Keratinocyte (primary cell): ENCODE measurements at regions not wholly inside any gene's neighbourhood (a gene's known extent, or its start where the extent isn't known, plus 50 kb on each side); places are given as distances from the start of the nearest gene placed in this dataset.

Source experiments
- DNase-seq: peaks from one replicate; pipeline ENCODE4 v3.0.0-alpha.2; 2011; ENCODE audit warnings: low read depth, missing footprints, low spot score
- FAIRE-seq: peaks from 2 replicates; lab custom pipeline; 2011; peaks lifted over from hg19 to GRCh38; lab: Jason Lieb, UNC
- H2AFZ ChIP-seq: 2 replicates; pipeline ENCODE4 v1.6.0; 2012; ENCODE audit warnings: low read length, control low read depth, inconsistent platforms; ENCODE audit not compliant: control insufficient read depth
- H3K27ac ChIP-seq: 2 replicates; pipeline ENCODE4 v1.5.1; 2011; ENCODE audit warnings: low read length; ENCODE audit not compliant: control insufficient read depth, insufficient read depth
- H3K27me3 ChIP-seq: 3 replicates; pipeline ENCODE4 v1.6.0; 2011; ENCODE audit warnings: low read length; ENCODE audit not compliant: control insufficient read depth, insufficient read depth; ENCODE audit errors: extremely low read depth
- H3K36me3 ChIP-seq, 2 experiments: 2 replicates in 1 of 2; 3 replicates in 1 of 2; pipeline ENCODE4 v1.5.1; 2011; ENCODE audit warnings: low read length in 2 of 2, mild to moderate bottlenecking in 1 of 2; ENCODE audit not compliant: control insufficient read depth in 2 of 2, insufficient read depth in 2 of 2; ENCODE audit errors: extremely low read depth in 1 of 2
- H3K4me1 ChIP-seq: 3 replicates; pipeline ENCODE4 v1.5.1; 2011; ENCODE audit warnings: low read length; ENCODE audit not compliant: control insufficient read depth, insufficient read depth; ENCODE audit errors: extremely low read depth
- H3K4me2 ChIP-seq: 3 replicates; pipeline ENCODE4 v1.6.0; 2011; ENCODE audit warnings: low read depth, low read length; ENCODE audit not compliant: control insufficient read depth, insufficient read depth; ENCODE audit errors: extremely low read depth
- H3K4me3 ChIP-seq, 3 experiments: fragments of 200-600 bp in 1 of 3; sonication (generic) in 1 of 3; 2 replicates in 2 of 3; 3 replicates in 1 of 3; pipeline ENCODE4 v1.5.1; 2011 to 2016; ENCODE audit warnings: low read length in 3 of 3, mild to moderate bottlenecking in 3 of 3, control low read depth in 2 of 3, inconsistent platforms in 1 of 3, low read depth in 1 of 3, mixed read lengths in 1 of 3, mixed run types in 1 of 3, moderate library complexity in 1 of 3; ENCODE audit not compliant: control insufficient read depth in 2 of 3, insufficient read depth in 2 of 3; ENCODE audit errors: extremely low read depth in 1 of 3
- H3K79me2 ChIP-seq: 2 replicates; pipeline ENCODE4 v1.6.0; 2012; ENCODE audit warnings: low read length; ENCODE audit not compliant: control insufficient read depth, insufficient read depth
- H3K9ac ChIP-seq: 3 replicates; pipeline ENCODE4 v1.6.0; 2011; ENCODE audit warnings: low read length; ENCODE audit not compliant: control insufficient read depth, insufficient read depth; ENCODE audit errors: extremely low read depth
- H3K9me1 ChIP-seq: 3 replicates; pipeline ENCODE4 v1.6.0; 2011; ENCODE audit warnings: low read length; ENCODE audit not compliant: control insufficient read depth, insufficient read depth; ENCODE audit errors: extremely low read depth
- H3K9me3 ChIP-seq: 2 replicates; pipeline ENCODE4 v1.5.1; 2012; ENCODE audit warnings: low read depth, low read length; ENCODE audit not compliant: control insufficient read depth
- H4K20me1 ChIP-seq: 3 replicates; pipeline ENCODE4 v1.6.0; 2011; ENCODE audit warnings: low read length; ENCODE audit not compliant: control insufficient read depth, insufficient read depth; ENCODE audit errors: extremely low read depth
- EZH2 ChIP-seq: IDR thresholded peaks from one replicate; pipeline ENCODE4 v1.6.1; 2012; ENCODE audit warnings: inconsistent platforms, mild to moderate bottlenecking, low read length, moderate library complexity
- dilution Hi-C: fragments of 300-500 bp; cut with MboI; formaldehyde crosslinking; loops from one replicate; pipeline ENCODE4 v1.7.0; 2020; ENCODE audit warnings: low sequenced_read_pairs; ENCODE audit not compliant: extremely low pct_ligation_motif_present
- TF ChIP-seq, protein P1 (sequence below), 3 experiments: IDR thresholded peaks in 1 of 3; conservative IDR thresholded peaks in 1 of 3; optimal IDR thresholded peaks in 1 of 3; 2 replicates in 2 of 3; 3 replicates in 1 of 3; pipeline versions ENCODE3 to v1.5.1; 2011; ENCODE audit warnings: low read length in 3 of 3, mild to moderate bottlenecking in 3 of 3, moderate library complexity in 2 of 3, control low read depth in 1 of 3, inconsistent platforms in 1 of 3; ENCODE audit not compliant: insufficient read depth in 2 of 3; ENCODE audit errors: extremely low read depth in 1 of 3

DNA sequence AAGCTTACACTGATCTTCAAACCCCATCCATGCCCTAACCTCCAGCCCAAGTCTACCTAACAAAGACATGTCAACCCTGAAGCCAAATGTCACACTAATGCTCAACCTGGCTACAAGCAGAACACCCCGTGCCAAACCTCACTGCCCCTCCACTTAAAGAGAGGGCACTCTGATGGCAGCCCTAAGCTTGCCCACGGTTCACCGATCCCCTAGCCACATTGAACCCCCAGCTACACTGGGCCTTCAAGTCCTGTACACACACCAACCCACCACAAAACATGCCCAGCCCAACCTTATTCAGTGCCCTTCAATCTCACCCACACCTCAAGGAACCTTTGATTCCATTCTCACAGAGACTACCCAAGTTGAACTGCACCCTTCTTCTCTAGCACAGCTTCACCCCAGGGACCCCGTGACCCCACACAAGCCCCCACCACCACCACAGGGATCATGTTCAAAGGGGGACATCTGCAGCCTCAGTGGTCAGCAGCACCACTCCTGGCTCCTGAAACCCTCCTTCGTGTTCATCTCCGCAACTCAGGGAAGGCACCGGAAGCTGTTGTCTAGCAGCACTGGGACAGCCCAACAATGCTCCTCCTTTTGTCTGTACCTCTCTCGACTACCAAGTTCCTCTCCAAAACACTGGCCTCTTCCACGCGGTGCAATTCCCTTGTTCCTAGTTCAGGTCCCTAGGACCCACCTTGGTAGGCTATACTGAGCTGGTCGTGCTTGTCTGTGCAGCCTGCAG lies 218.8 kb downstream of the CYP26B1 start:
- Histone ChIP-seq H2AFZ (no peak overlapping the region), H3K79me2 (no peaks in the 10 kb centered on the region), H3K27ac (no peak overlapping the region), H4K20me1 (no peaks in the 10 kb centered on the region), H3K4me3 (no peak overlapping the region), H3K4me2 (no peak overlapping the region), H3K36me3 (no peaks in the 10 kb centered on the region), H3K9ac (no peak overlapping the region), H3K9me3 (no peaks in the 10 kb centered on the region), H3K4me1 (peaks cover 5% of the 10 kb centered on the region), H3K27me3 (no peaks in the 10 kb centered on the region), H3K9me1 (no peaks in the 10 kb centered on the region)
- DNase-seq, result no peak
- dilution Hi-C loops, result no loop called here
- TF ChIP-seq EZH2, result no peak
- TF ChIP-seq, protein P1, sequence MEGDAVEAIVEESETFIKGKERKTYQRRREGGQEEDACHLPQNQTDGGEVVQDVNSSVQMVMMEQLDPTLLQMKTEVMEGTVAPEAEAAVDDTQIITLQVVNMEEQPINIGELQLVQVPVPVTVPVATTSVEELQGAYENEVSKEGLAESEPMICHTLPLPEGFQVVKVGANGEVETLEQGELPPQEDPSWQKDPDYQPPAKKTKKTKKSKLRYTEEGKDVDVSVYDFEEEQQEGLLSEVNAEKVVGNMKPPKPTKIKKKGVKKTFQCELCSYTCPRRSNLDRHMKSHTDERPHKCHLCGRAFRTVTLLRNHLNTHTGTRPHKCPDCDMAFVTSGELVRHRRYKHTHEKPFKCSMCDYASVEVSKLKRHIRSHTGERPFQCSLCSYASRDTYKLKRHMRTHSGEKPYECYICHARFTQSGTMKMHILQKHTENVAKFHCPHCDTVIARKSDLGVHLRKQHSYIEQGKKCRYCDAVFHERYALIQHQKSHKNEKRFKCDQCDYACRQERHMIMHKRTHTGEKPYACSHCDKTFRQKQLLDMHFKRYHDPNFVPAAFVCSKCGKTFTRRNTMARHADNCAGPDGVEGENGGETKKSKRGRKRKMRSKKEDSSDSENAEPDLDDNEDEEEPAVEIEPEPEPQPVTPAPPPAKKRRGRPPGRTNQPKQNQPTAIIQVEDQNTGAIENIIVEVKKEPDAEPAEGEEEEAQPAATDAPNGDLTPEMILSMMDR (optimal IDR thresholded peaks at IDR 0.05 in 1 of 3, IDR thresholded peaks at IDR 0.05 in 1 of 3, conservative IDR thresholded peaks at IDR 0.05 in 1 of 3; ENCODE audit: extremely low read depth in 1 of 3, insufficient read depth in 2 of 3, low read length in 3 of 3), result no peak
- no peak for FAIRE-seq

DNA sequence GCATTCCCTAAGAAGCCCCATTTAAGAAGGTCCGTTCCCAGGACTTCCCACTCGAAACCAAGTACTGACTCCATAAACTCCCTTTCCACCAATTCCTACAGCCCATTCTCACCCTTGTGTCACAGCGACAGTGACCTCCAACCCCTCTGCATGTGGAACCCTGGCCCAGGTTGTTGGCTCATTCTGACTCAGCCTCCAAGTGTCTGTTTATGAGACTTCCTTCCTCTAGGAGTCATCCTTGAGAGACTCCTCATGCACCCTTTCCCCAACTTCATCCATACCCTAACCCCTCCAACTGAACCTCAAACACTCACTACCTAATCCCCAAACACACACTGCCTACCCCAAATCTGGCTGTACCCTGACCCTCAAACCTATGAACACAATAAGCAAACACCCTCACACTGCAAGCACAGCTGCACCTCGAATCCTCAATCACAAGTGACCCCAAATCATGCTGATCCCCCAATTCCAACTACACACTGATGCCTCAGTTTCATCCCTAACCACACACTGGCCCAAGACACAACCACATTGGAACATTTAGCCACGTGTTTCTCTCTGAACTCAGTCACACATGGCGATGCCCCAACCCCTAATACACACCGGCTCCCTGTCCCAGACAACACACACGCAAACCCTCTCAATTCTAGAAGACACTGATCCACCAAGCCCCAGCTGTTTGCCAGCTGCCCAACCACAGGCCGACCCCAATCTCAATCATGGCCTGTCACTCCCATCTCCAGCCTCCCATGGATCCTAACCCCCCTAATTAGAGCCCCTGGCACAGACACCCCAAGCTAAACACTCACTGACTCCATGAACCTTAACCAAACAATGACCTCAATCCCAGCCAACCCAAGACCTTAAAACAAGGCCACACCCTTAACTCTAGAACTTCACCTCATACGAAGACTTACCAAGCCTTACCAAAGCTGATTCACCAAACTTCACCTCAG lies 219.6 kb downstream of the CYP26B1 start:
- H3K27ac ChIP-seq, result no peak overlapping the region
- no peak for TF ChIP-seq EZH2
- TF ChIP-seq, protein P1 (optimal IDR thresholded peaks at IDR 0.05 in 1 of 3, IDR thresholded peaks at IDR 0.05 in 1 of 3, conservative IDR thresholded peaks at IDR 0.05 in 1 of 3; ENCODE audit: extremely low read depth in 1 of 3, insufficient read depth in 2 of 3, low read length in 3 of 3), result no peak

More for the DNA sequence above, 219.6 kb downstream of the CYP26B1 start:
- Histone ChIP-seq H3K9ac (no peak overlapping the region), H2AFZ (no peak overlapping the region), H4K20me1 (no peaks in the 10 kb centered on the region), H3K9me3 (no peaks in the 10 kb centered on the region), H3K4me3 (no peak overlapping the region), H3K27me3 (no peaks in the 10 kb centered on the region), H3K4me1 (peaks cover 5% of the 10 kb centered on the region), H3K36me3 (no peaks in the 10 kb centered on the region), H3K79me2 (no peaks in the 10 kb centered on the region), H3K4me2 (no peak overlapping the region), H3K9me1 (no peaks in the 10 kb centered on the region)
- DNase-seq, result no peak
- no peak for FAIRE-seq
- dilution Hi-C loops, result no loop called here
